ENCODE measurements at regions not wholly inside any gene's neighbourhood (a gene's known extent, or its start where the extent isn't known, plus 50 kb on each side); places are given as distances from the start of the nearest gene placed in this dataset.

- TF ChIP-seq CTCF (IDR thresholded peaks at IDR 0.05; ENCODE audit: low read depth, low read length): no peak
- TF ChIP-seq EZH2phosphoT487 (IDR thresholded peaks at IDR 0.05; ENCODE audit: low read depth): no peak
Measured at GRCh38 chr15:95142531-95142930, 911.2 kb downstream of the MCTP2 start.

Measured in OCI-LY3 (cell line).